ENCODE measurements at regions not wholly inside any gene's neighbourhood (a gene's known extent, or its start where the extent isn't known, plus 50 kb on each side); places are given as distances from the start of the nearest gene placed in this dataset.

DNA sequence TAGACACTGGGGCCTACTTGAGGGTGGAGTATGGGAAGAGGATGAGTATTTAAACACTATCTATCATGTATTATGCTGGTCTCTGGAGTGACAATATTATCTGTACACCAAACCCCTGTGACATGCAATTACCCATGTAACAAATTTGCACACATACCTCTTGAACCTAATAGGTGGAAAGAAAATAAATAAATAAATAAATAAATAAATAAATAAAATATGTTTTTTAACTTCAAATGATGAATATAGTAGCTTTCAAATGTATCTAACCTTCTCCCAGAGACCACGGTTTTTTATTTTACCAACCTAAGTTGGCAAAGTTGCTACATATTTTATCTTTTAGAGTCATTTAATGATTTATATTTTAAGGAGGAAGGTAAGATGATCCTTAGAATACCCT lies 105.0 kb downstream of the TGIF2LX start (continued):
- TF ChIP-seq, protein P1, sequence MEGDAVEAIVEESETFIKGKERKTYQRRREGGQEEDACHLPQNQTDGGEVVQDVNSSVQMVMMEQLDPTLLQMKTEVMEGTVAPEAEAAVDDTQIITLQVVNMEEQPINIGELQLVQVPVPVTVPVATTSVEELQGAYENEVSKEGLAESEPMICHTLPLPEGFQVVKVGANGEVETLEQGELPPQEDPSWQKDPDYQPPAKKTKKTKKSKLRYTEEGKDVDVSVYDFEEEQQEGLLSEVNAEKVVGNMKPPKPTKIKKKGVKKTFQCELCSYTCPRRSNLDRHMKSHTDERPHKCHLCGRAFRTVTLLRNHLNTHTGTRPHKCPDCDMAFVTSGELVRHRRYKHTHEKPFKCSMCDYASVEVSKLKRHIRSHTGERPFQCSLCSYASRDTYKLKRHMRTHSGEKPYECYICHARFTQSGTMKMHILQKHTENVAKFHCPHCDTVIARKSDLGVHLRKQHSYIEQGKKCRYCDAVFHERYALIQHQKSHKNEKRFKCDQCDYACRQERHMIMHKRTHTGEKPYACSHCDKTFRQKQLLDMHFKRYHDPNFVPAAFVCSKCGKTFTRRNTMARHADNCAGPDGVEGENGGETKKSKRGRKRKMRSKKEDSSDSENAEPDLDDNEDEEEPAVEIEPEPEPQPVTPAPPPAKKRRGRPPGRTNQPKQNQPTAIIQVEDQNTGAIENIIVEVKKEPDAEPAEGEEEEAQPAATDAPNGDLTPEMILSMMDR (conservative IDR thresholded peaks at IDR 0.05; ENCODE audit: low read depth in 2 of 2), result no peak

DNA sequence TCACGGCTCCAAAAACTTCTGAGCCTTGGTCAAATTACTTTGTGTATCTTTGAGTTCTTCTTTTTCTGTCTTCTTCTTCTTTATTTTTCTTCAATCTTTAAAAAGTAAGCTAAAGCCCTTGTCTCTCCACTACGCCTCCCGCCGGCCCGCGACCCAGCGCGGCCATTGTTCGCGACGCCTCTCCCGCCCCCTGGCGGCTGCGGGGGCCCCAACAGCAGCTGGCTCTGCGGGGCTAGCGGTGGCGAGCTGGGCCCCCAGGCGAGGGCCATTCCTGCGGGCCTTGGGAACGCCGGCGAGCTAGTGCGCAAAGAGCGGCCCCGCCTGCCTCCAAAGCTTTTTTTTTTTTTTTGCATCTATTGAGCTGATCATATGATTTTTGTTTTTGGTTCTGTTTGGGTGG lies 119.1 kb downstream of the TGIF2LX start:
- H3K4me1 Mint-ChIP-seq, result no peaks in the 10 kb centered on the region
- H3K9me2 ChIP-seq (ENCODE audit: insufficient read depth), result no peaks in the 10 kb centered on the region
- H3K36me3 ChIP-seq (ENCODE audit: insufficient read depth), result no peaks in the 10 kb centered on the region
- H3K9me3 Mint-ChIP-seq, result peaks cover 4% of the 10 kb centered on the region; the same call in 2 of the 3 replicates
- no peaks in the 10 kb centered on the region for H4K20me1 ChIP-seq (replicated peaks; ENCODE audit: insufficient read depth)
- no peaks in the 10 kb centered on the region for H3K27me3 ChIP-seq (ENCODE audit: insufficient read depth)
- TF ChIP-seq, protein P1 (conservative IDR thresholded peaks at IDR 0.05; ENCODE audit: low read depth in 2 of 2), result peak in 1 of 2 experiments; percentile 8; a peak in 1 of 4 replicates
- no peak for TF ChIP-seq JUNB (IDR thresholded peaks at IDR 0.05; ENCODE audit: unreplicated experiment)
- no peak for ATAC-seq
- H3K4me1 ChIP-seq (ENCODE audit: insufficient read depth), result no peaks in the 10 kb centered on the region
- no peak overlapping the region for H3K27ac ChIP-seq (ENCODE audit: low read depth)
- no peak overlapping the region for H3K27ac Mint-ChIP-seq
- no peak overlapping the region for H3K4me3 Mint-ChIP-seq
- H3K79me2 ChIP-seq (replicated peaks; ENCODE audit: insufficient read depth), result no peaks in the 10 kb centered on the region
- H3K36me3 Mint-ChIP-seq (ENCODE audit: low read depth), result peaks cover 9% of the 10 kb centered on the region; the same call in 1 of the 3 replicates
- no peak overlapping the region for H3K4me3 ChIP-seq
- no peak for DNase-seq (ENCODE audit: low spot score)
- H2AFZ ChIP-seq, result no peak overlapping the region
- no peaks in the 10 kb centered on the region for H3K27me3 Mint-ChIP-seq (ENCODE audit: insufficient read depth, low read depth, poor library complexity)
- no peak overlapping the region for H3K4me2 ChIP-seq
- H3F3A ChIP-seq (replicated peaks; ENCODE audit: low read depth), result no peaks in the 10 kb centered on the region
